ENCODE measurements at regions not wholly inside any gene's neighbourhood (a gene's known extent, or its start where the extent isn't known, plus 50 kb on each side); places are given as distances from the start of the nearest gene placed in this dataset.

GRCh38 chr13:22278336-22278929, 607.6 kb downstream of the FGF9 start:
- WGBS (ENCODE audit: extremely low coverage, insufficient coverage, low lambda C conversion rate) = no CpG with 5 or more reads among the region's 5 CpGs

GRCh38 chr13:22285867-22286266, 615.0 kb downstream of the FGF9 start:
- H3K79me1 ChIP-seq (ENCODE audit: low read length) = no peaks in the 10 kb centered on the region
- H3K4me1 ChIP-seq (ENCODE audit: control insufficient read depth, low read depth, low read length) = no peaks in the 10 kb centered on the region
- no peak overlapping the region for H4K5ac ChIP-seq (ENCODE audit: low read length)
- no peak overlapping the region for H2AK5ac ChIP-seq (ENCODE audit: low read length)
- H2BK5ac ChIP-seq (ENCODE audit: low read length) = no peak overlapping the region
- H3K79me2 ChIP-seq (ENCODE audit: control insufficient read depth, insufficient read depth, low read length) = no peaks in the 10 kb centered on the region
- H3K9ac ChIP-seq (ENCODE audit: low read length) = no peak overlapping the region
- H2BK120ac ChIP-seq (ENCODE audit: low read depth, low read length) = no peak overlapping the region
- WGBS (ENCODE audit: extremely low coverage, insufficient coverage, low lambda C conversion rate) = no CpG with 5 or more reads among the region's 4 CpGs
- no peak overlapping the region for H3K56ac ChIP-seq (ENCODE audit: low read length)
- H3K4me3 ChIP-seq (ENCODE audit: low read length) = no peak overlapping the region
- H4K8ac ChIP-seq (ENCODE audit: low read depth, low read length) = no peak overlapping the region
- no peak for DNase-seq
- no peak overlapping the region for H3K4ac ChIP-seq (ENCODE audit: low read depth, low read length)
- H3K36me3 ChIP-seq (ENCODE audit: control insufficient read depth, insufficient read depth, low read length) = no peaks in the 10 kb centered on the region
- H3K27ac ChIP-seq (ENCODE audit: low read depth, low read length) = no peak overlapping the region
- H3K27me3 ChIP-seq (ENCODE audit: insufficient read depth, low read length, poor library complexity) = no peaks in the 10 kb centered on the region
- H3K23ac ChIP-seq (ENCODE audit: low read length) = no peak overlapping the region
- H2BK15ac ChIP-seq (replicated peaks; ENCODE audit: low read depth) = no peak overlapping the region
- no peak overlapping the region for H3K18ac ChIP-seq (ENCODE audit: low read length)
- no peak overlapping the region for H3K4me2 ChIP-seq (ENCODE audit: low read length)

More at GRCh38 chr13:22278336-22278929, 607.6 kb downstream of the FGF9 start:
- Histone ChIP-seq H3K36me3 (ENCODE audit: control insufficient read depth, insufficient read depth, low read length) (no peaks in the 10 kb centered on the region), H3K79me2 (ENCODE audit: control insufficient read depth, insufficient read depth, low read length) (no peaks in the 10 kb centered on the region), H4K8ac (ENCODE audit: low read depth, low read length) (no peak overlapping the region), H3K56ac (ENCODE audit: low read length) (no peak overlapping the region), H3K27ac (ENCODE audit: low read depth, low read length) (no peak overlapping the region), H3K79me1 (ENCODE audit: low read length) (no peaks in the 10 kb centered on the region), H2AK5ac (ENCODE audit: low read length) (no peak overlapping the region), H3K9ac (ENCODE audit: low read length) (no peak overlapping the region), H3K27me3 (ENCODE audit: insufficient read depth, low read length, poor library complexity) (no peaks in the 10 kb centered on the region), H3K4me3 (ENCODE audit: low read length) (no peak overlapping the region), H2BK15ac (replicated peaks; ENCODE audit: low read depth) (no peak overlapping the region), H3K23ac (ENCODE audit: low read length) (no peak overlapping the region), H2BK120ac (ENCODE audit: low read depth, low read length) (no peak overlapping the region), H2BK5ac (ENCODE audit: low read length) (no peak overlapping the region), H3K18ac (ENCODE audit: low read length) (no peak overlapping the region), H3K4me2 (ENCODE audit: low read length) (no peak overlapping the region), H3K4me1 (ENCODE audit: control insufficient read depth, low read depth, low read length) (no peaks in the 10 kb centered on the region), H3K4ac (ENCODE audit: low read depth, low read length) (no peak overlapping the region), H4K5ac (ENCODE audit: low read length) (no peak overlapping the region)
- peak; percentile 65 for DNase-seq

GRCh38 chr13:22286338-22286737, 615.5 kb downstream of the FGF9 start:
- no CpG with 5 or more reads among the region's 4 CpGs for WGBS (ENCODE audit: extremely low coverage, insufficient coverage, low lambda C conversion rate)
- Histone ChIP-seq H3K79me2 (ENCODE audit: control insufficient read depth, insufficient read depth, low read length) (no peaks in the 10 kb centered on the region), H3K4me3 (ENCODE audit: low read length) (no peak overlapping the region)

GRCh38 chr13:22287343-22287920, 616.6 kb downstream of the FGF9 start:
- no peak overlapping the region for H4K5ac ChIP-seq (ENCODE audit: low read length)
- no peaks in the 10 kb centered on the region for H3K4me1 ChIP-seq (ENCODE audit: control insufficient read depth, low read depth, low read length)
- H3K18ac ChIP-seq (ENCODE audit: low read length) = no peak overlapping the region
- no peak overlapping the region for H3K4me3 ChIP-seq (ENCODE audit: low read length)
- no peaks in the 10 kb centered on the region for H3K79me2 ChIP-seq (ENCODE audit: control insufficient read depth, insufficient read depth, low read length)
- H2AK5ac ChIP-seq (ENCODE audit: low read length) = no peak overlapping the region
- H3K56ac ChIP-seq (ENCODE audit: low read length) = no peak overlapping the region
- no peaks in the 10 kb centered on the region for H3K36me3 ChIP-seq (ENCODE audit: control insufficient read depth, insufficient read depth, low read length)
- no peak overlapping the region for H2BK5ac ChIP-seq (ENCODE audit: low read length)
- H3K27me3 ChIP-seq (ENCODE audit: insufficient read depth, low read length, poor library complexity) = no peaks in the 10 kb centered on the region
- H3K4ac ChIP-seq (ENCODE audit: low read depth, low read length) = no peak overlapping the region
- DNase-seq = no peak
- no CpG with 5 or more reads among the region's 6 CpGs for WGBS (ENCODE audit: extremely low coverage, insufficient coverage, low lambda C conversion rate)
- H2BK15ac ChIP-seq (replicated peaks; ENCODE audit: low read depth) = no peak overlapping the region
- no peak overlapping the region for H2BK120ac ChIP-seq (ENCODE audit: low read depth, low read length)
- H3K27ac ChIP-seq (ENCODE audit: low read depth, low read length) = no peak overlapping the region
- no peak overlapping the region for H4K8ac ChIP-seq (ENCODE audit: low read depth, low read length)
- H3K4me2 ChIP-seq (ENCODE audit: low read length) = no peak overlapping the region
- H3K23ac ChIP-seq (ENCODE audit: low read length) = no peak overlapping the region
- no peak overlapping the region for H3K9ac ChIP-seq (ENCODE audit: low read length)
- H3K79me1 ChIP-seq (ENCODE audit: low read length) = no peaks in the 10 kb centered on the region

More at GRCh38 chr13:22286338-22286737, 615.5 kb downstream of the FGF9 start:
- H3K4me1 ChIP-seq (ENCODE audit: control insufficient read depth, low read depth, low read length) = no peaks in the 10 kb centered on the region
- H2BK5ac ChIP-seq (ENCODE audit: low read length) = no peak overlapping the region
- DNase-seq = no peak
- H3K9ac ChIP-seq (ENCODE audit: low read length) = no peak overlapping the region
- no peak overlapping the region for H2BK15ac ChIP-seq (replicated peaks; ENCODE audit: low read depth)
- no peak overlapping the region for H3K18ac ChIP-seq (ENCODE audit: low read length)
- no peak overlapping the region for H3K27ac ChIP-seq (ENCODE audit: low read depth, low read length)
- no peak overlapping the region for H3K56ac ChIP-seq (ENCODE audit: low read length)
- H3K27me3 ChIP-seq (ENCODE audit: insufficient read depth, low read length, poor library complexity) = no peaks in the 10 kb centered on the region
- no peak overlapping the region for H3K4ac ChIP-seq (ENCODE audit: low read depth, low read length)
- H3K36me3 ChIP-seq (ENCODE audit: control insufficient read depth, insufficient read depth, low read length) = no peaks in the 10 kb centered on the region
- H3K4me2 ChIP-seq (ENCODE audit: low read length) = no peak overlapping the region
- no peak overlapping the region for H4K8ac ChIP-seq (ENCODE audit: low read depth, low read length)
- no peaks in the 10 kb centered on the region for H3K79me1 ChIP-seq (ENCODE audit: low read length)
- H2BK120ac ChIP-seq (ENCODE audit: low read depth, low read length) = no peak overlapping the region
- no peak overlapping the region for H2AK5ac ChIP-seq (ENCODE audit: low read length)
- H3K23ac ChIP-seq (ENCODE audit: low read length) = no peak overlapping the region
- no peak overlapping the region for H4K5ac ChIP-seq (ENCODE audit: low read length)

GRCh38 chr13:22288496-22288895, 617.6 kb downstream of the FGF9 start:
- no peaks in the 10 kb centered on the region for H3K79me2 ChIP-seq (ENCODE audit: control insufficient read depth, insufficient read depth, low read length)
- no peak overlapping the region for H2BK15ac ChIP-seq (replicated peaks; ENCODE audit: low read depth)
- H3K4me2 ChIP-seq (ENCODE audit: low read length) = no peak overlapping the region
- H2BK120ac ChIP-seq (ENCODE audit: low read depth, low read length) = no peak overlapping the region
- H3K79me1 ChIP-seq (ENCODE audit: low read length) = no peaks in the 10 kb centered on the region
- no peaks in the 10 kb centered on the region for H3K36me3 ChIP-seq (ENCODE audit: control insufficient read depth, insufficient read depth, low read length)
- H3K27me3 ChIP-seq (ENCODE audit: insufficient read depth, low read length, poor library complexity) = no peaks in the 10 kb centered on the region
- H3K18ac ChIP-seq (ENCODE audit: low read length) = no peak overlapping the region
- H3K4me3 ChIP-seq (ENCODE audit: low read length) = no peak overlapping the region
- no peak overlapping the region for H3K23ac ChIP-seq (ENCODE audit: low read length)
- no peak overlapping the region for H2AK5ac ChIP-seq (ENCODE audit: low read length)
- H4K5ac ChIP-seq (ENCODE audit: low read length) = no peak overlapping the region
- H3K4me1 ChIP-seq (ENCODE audit: control insufficient read depth, low read depth, low read length) = no peaks in the 10 kb centered on the region
- H3K27ac ChIP-seq (ENCODE audit: low read depth, low read length) = no peak overlapping the region
- no peak overlapping the region for H2BK5ac ChIP-seq (ENCODE audit: low read length)
- DNase-seq = no peak
- no peak overlapping the region for H3K4ac ChIP-seq (ENCODE audit: low read depth, low read length)
- H3K9ac ChIP-seq (ENCODE audit: low read length) = no peak overlapping the region
- H4K8ac ChIP-seq (ENCODE audit: low read depth, low read length) = no peak overlapping the region
- H3K56ac ChIP-seq (ENCODE audit: low read length) = no peak overlapping the region
- WGBS (ENCODE audit: extremely low coverage, insufficient coverage, low lambda C conversion rate) = no CpG with 5 or more reads among the region's 4 CpGs

GRCh38 chr13:22289711-22290110, 618.8 kb downstream of the FGF9 start:
- Histone ChIP-seq H2BK15ac (replicated peaks; ENCODE audit: low read depth) (no peak overlapping the region), H3K56ac (ENCODE audit: low read length) (no peak overlapping the region), H2AK5ac (ENCODE audit: low read length) (no peak overlapping the region), H3K18ac (ENCODE audit: low read length) (no peak overlapping the region), H4K8ac (ENCODE audit: low read depth, low read length) (no peak overlapping the region), H3K4me2 (ENCODE audit: low read length) (no peak overlapping the region), H3K79me1 (ENCODE audit: low read length) (no peaks in the 10 kb centered on the region), H3K9ac (ENCODE audit: low read length) (no peak overlapping the region), H3K23ac (ENCODE audit: low read length) (no peak overlapping the region), H2BK5ac (ENCODE audit: low read length) (no peak overlapping the region), H3K27ac (ENCODE audit: low read depth, low read length) (no peak overlapping the region), H3K36me3 (ENCODE audit: control insufficient read depth, insufficient read depth, low read length) (no peaks in the 10 kb centered on the region), H3K79me2 (ENCODE audit: control insufficient read depth, insufficient read depth, low read length) (no peaks in the 10 kb centered on the region), H4K5ac (ENCODE audit: low read length) (no peak overlapping the region), H3K27me3 (ENCODE audit: insufficient read depth, low read length, poor library complexity) (no peaks in the 10 kb centered on the region), H3K4me1 (ENCODE audit: control insufficient read depth, low read depth, low read length) (no peaks in the 10 kb centered on the region), H3K4me3 (ENCODE audit: low read length) (no peak overlapping the region), H3K4ac (ENCODE audit: low read depth, low read length) (no peak overlapping the region), H2BK120ac (ENCODE audit: low read depth, low read length) (no peak overlapping the region)
- no peak for DNase-seq
- WGBS (ENCODE audit: extremely low coverage, insufficient coverage, low lambda C conversion rate) = no CpG with 5 or more reads among the region's 2 CpGs
